Vagina (tissue), 2 donors: ENCODE measurements at regions not wholly inside any gene's neighbourhood (a gene's known extent, or its start where the extent isn't known, plus 50 kb on each side); places are given as distances from the start of the nearest gene placed in this dataset.

Source experiments
- DNase-seq, 2 donors: peaks; one replicate each; pipeline ENCODE4 v3.0.0-alpha.2; 2017; ENCODE audit errors: extremely low spot score in 2 of 2
- H3K27ac ChIP-seq: fragments of 200-600 bp; sonication (generic); one replicate; pipeline ENCODE4 v1.5.1; 2019
- H3K27me3 ChIP-seq: fragments of 200-600 bp; sonication (generic); one replicate; pipeline ENCODE4 v1.5.1; 2019
- H3K36me3 ChIP-seq, 2 donors: fragments of 200-600 bp; sonication (generic); one replicate each; pipeline ENCODE4 v1.5.1; 2017 to 2019
- H3K4me1 ChIP-seq: fragments of 200-600 bp; sonication (generic); one replicate; pipeline ENCODE4 v1.5.1; 2019
- H3K4me3 ChIP-seq, 2 donors: fragments of 200-600 bp; sonication (generic); 1 replicate in 1 of 2; 2 replicates in 1 of 2; pipeline ENCODE4 v1.5.1; 2016 to 2019
- H3K9me3 ChIP-seq: fragments of 200-600 bp; sonication (generic); one replicate; pipeline ENCODE4 v1.5.1; 2019
- POLR2A ChIP-seq, 2 donors: fragments of 450-650 bp; IDR thresholded peaks; one replicate each; pipeline ENCODE4 v1.6.1; 2017; ENCODE audit warnings: antibody characterized with exemption in 2 of 2, mild to moderate bottlenecking in 2 of 2, moderate library complexity in 2 of 2
- POLR2AphosphoS5 ChIP-seq, 2 donors: sonication (generic); formaldehyde crosslinking; IDR thresholded peaks; one replicate each; pipeline ENCODE4 v1.9.0; 2017; ENCODE audit warnings: antibody characterized with exemption in 2 of 2, mild to moderate bottlenecking in 2 of 2, low read depth in 1 of 2; ENCODE audit not compliant: insufficient read depth in 1 of 2
- intact Hi-C: fragments of 100-400 bp; cut with DNase I; formaldehyde crosslinking; loops from one replicate; pipeline ENCODE4 v1.15.1; 2023
- TF ChIP-seq, protein P1 (sequence below), 3 experiments: fragments of 450-650 bp in 2 of 3; fragments of 200-600 bp in 1 of 3; sonication (generic) in 1 of 3; IDR thresholded peaks; one replicate each; pipeline ENCODE4 v1.5.1; 2017 to 2019; ENCODE audit warnings: antibody characterized with exemption in 3 of 3, mild to moderate bottlenecking in 2 of 3, moderate library complexity in 2 of 3

DNA sequence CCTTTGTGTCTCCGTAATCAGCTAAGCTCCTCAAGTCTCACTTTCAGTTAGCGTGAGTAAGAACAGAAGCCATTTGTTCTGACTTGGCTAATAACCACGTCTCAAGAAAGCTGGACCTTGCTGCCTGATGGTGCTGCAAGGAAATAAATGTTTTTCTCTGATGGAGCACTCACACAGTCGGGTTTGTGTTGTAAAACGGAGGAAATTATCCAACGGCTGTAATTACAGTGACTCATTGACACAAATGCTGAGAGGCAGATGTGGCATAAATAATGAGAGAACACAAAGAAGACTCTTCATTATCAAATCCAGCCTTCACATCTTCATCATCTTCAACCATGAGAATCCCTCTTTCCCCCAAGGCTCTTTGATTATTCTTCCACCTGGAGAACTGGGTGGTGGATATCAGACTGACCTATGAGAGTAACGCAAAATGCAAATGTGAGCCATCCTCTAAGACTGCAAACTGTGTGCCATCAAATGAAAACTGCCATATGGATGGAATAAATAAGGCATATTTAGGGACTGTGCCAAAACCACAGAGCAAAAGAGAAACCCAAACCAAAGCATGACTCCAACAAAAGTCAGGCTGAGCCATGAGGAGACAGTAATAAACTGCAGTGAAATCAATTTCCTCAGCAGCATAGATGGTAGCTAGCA lies 252.6 kb downstream of the RND3 start:
- intact Hi-C loops, result no loop called here
- Histone ChIP-seq H3K27me3 (no peaks in the 10 kb centered on the region), H3K4me3 (peak overlapping the region in 1 of 2 donors; percentile 5), H3K36me3 (no peaks in the 10 kb centered on the region), H3K4me1 (peaks cover 6% of the 10 kb centered on the region), H3K9me3 (no peaks in the 10 kb centered on the region), H3K27ac (peak overlapping the region; percentile 20)
- no peak for DNase-seq
- TF ChIP-seq, protein P1, sequence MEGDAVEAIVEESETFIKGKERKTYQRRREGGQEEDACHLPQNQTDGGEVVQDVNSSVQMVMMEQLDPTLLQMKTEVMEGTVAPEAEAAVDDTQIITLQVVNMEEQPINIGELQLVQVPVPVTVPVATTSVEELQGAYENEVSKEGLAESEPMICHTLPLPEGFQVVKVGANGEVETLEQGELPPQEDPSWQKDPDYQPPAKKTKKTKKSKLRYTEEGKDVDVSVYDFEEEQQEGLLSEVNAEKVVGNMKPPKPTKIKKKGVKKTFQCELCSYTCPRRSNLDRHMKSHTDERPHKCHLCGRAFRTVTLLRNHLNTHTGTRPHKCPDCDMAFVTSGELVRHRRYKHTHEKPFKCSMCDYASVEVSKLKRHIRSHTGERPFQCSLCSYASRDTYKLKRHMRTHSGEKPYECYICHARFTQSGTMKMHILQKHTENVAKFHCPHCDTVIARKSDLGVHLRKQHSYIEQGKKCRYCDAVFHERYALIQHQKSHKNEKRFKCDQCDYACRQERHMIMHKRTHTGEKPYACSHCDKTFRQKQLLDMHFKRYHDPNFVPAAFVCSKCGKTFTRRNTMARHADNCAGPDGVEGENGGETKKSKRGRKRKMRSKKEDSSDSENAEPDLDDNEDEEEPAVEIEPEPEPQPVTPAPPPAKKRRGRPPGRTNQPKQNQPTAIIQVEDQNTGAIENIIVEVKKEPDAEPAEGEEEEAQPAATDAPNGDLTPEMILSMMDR (IDR thresholded peaks at IDR 0.05), result no peak
- no peak for TF ChIP-seq POLR2A (IDR thresholded peaks at IDR 0.05)
- no peak for TF ChIP-seq POLR2AphosphoS5 (IDR thresholded peaks at IDR 0.05; ENCODE audit: insufficient read depth in 1 of 2, low read depth in 1 of 2)

DNA sequence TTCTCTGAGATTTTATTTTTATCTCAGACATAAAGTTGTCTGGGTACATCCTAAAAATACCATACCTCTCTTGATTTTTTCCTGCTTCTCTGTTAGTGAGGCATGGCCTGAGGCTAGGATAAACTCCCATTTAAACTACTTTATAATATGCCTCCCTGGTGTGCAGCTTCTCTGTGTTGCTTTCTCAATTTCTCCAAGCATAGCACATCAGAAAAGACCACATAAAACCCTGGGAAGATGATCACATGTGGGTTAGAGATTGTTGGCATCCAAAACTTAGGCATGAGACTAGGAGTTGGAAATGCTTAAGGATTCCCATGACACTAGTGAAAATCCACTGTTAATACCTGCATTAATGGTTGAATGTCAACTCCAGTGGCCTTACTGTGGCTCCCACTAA lies 254.6 kb downstream of the RND3 start:
- TF ChIP-seq POLR2AphosphoS5 (IDR thresholded peaks at IDR 0.05; ENCODE audit: insufficient read depth in 1 of 2, low read depth in 1 of 2), result no peak
- TF ChIP-seq POLR2A (IDR thresholded peaks at IDR 0.05), result no peak
- TF ChIP-seq, protein P1 (IDR thresholded peaks at IDR 0.05), result no peak
- Histone ChIP-seq H3K27ac (no peak overlapping the region), H3K27me3 (no peaks in the 10 kb centered on the region), H3K36me3 (no peaks in the 10 kb centered on the region), H3K4me1 (peaks cover 6% of the 10 kb centered on the region), H3K4me3 (no peak overlapping the region), H3K9me3 (no peaks in the 10 kb centered on the region)
- no peak for DNase-seq
- intact Hi-C loops, result no loop called here

DNA sequence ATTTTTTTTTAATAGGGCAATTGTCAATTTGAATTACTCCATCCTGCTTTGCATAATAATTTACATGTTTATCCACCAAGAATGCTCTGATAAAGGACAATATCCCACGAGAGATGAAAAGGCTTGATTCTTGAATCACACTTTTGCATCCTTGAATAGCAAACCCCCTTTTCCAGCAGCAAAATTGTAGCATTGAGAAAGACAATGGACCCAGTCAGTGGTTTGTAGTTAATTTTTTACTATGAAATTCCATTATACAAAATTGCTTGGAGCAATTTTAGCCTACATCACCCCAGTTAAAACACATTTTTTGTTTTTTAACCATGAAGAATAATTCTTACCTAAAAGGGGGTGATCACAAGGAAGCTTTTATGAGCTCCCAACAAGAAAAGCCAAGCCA lies 255.1 kb downstream of the RND3 start:
- Histone ChIP-seq H3K27me3 (no peaks in the 10 kb centered on the region), H3K4me3 (no peak overlapping the region), H3K9me3 (no peaks in the 10 kb centered on the region), H3K4me1 (peaks cover 6% of the 10 kb centered on the region), H3K36me3 (no peaks in the 10 kb centered on the region), H3K27ac (no peak overlapping the region)
- intact Hi-C loops, result no loop called here
- DNase-seq, result no peak
- TF ChIP-seq POLR2A (IDR thresholded peaks at IDR 0.05), result no peak
- TF ChIP-seq, protein P1 (IDR thresholded peaks at IDR 0.05), result no peak
- TF ChIP-seq POLR2AphosphoS5 (IDR thresholded peaks at IDR 0.05; ENCODE audit: insufficient read depth in 1 of 2, low read depth in 1 of 2), result no peak

DNA sequence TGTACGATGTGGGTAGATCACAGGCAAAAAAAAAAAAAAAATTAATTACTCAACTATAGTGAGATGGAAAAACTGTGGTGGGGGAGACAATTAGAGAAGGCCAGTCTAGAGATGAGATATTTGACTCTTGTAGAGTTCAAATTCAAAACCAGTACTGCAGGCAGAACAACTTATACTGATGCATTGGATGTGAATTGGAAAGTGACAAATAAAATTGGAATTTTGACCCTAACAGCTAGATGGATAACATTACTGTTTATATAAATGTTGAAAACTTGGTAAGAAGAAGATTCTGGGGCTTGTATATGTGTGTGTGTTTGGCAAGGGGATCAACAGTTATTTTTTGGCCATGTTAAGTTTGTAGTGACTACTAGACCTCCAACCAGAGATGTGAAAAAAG lies 256.9 kb downstream of the RND3 start:
- Histone ChIP-seq H3K36me3 (no peaks in the 10 kb centered on the region), H3K4me1 (peaks cover 6% of the 10 kb centered on the region), H3K27me3 (no peaks in the 10 kb centered on the region), H3K9me3 (no peaks in the 10 kb centered on the region), H3K27ac (no peak overlapping the region), H3K4me3 (no peak overlapping the region)
- TF ChIP-seq, protein P1 (IDR thresholded peaks at IDR 0.05), result no peak
- TF ChIP-seq POLR2A (IDR thresholded peaks at IDR 0.05), result no peak
- TF ChIP-seq POLR2AphosphoS5 (IDR thresholded peaks at IDR 0.05; ENCODE audit: insufficient read depth in 1 of 2, low read depth in 1 of 2), result no peak
- no peak for DNase-seq
- intact Hi-C loops, result no loop called here

DNA sequence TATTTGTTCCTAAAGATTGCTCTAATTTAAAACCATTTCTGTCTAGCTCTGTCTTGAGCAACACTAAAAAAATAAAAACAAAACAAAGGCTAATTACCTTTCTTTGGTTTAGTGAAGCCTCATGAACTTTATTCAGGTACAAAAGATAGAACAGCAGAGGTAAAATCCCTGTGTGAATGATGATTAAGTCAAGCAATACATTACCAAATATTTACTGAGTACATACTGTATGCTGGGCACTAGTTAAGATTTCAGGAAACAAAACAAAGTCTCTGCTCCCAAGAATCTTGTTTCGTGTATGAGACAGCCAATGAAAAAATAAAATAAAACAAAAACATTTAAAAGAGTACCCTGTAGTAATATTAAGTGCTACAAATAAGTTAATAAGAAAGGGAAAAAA lies 257.5 kb downstream of the RND3 start:
- Histone ChIP-seq H3K9me3 (no peaks in the 10 kb centered on the region), H3K4me1 (peaks cover under 1% of the 10 kb centered on the region), H3K36me3 (no peaks in the 10 kb centered on the region), H3K4me3 (no peak overlapping the region), H3K27me3 (no peaks in the 10 kb centered on the region), H3K27ac (no peak overlapping the region)
- intact Hi-C loops, result no loop called here
- TF ChIP-seq POLR2A (IDR thresholded peaks at IDR 0.05) (no peak), POLR2AphosphoS5 (IDR thresholded peaks at IDR 0.05; ENCODE audit: insufficient read depth in 1 of 2, low read depth in 1 of 2) (no peak)
- TF ChIP-seq, protein P1 (IDR thresholded peaks at IDR 0.05), result no peak
- no peak for DNase-seq
